ENCODE measurements at regions not wholly inside any gene's neighbourhood (a gene's known extent, or its start where the extent isn't known, plus 50 kb on each side); places are given as distances from the start of the nearest gene placed in this dataset.

- TF ChIP-seq, protein P1, sequence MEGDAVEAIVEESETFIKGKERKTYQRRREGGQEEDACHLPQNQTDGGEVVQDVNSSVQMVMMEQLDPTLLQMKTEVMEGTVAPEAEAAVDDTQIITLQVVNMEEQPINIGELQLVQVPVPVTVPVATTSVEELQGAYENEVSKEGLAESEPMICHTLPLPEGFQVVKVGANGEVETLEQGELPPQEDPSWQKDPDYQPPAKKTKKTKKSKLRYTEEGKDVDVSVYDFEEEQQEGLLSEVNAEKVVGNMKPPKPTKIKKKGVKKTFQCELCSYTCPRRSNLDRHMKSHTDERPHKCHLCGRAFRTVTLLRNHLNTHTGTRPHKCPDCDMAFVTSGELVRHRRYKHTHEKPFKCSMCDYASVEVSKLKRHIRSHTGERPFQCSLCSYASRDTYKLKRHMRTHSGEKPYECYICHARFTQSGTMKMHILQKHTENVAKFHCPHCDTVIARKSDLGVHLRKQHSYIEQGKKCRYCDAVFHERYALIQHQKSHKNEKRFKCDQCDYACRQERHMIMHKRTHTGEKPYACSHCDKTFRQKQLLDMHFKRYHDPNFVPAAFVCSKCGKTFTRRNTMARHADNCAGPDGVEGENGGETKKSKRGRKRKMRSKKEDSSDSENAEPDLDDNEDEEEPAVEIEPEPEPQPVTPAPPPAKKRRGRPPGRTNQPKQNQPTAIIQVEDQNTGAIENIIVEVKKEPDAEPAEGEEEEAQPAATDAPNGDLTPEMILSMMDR (optimal IDR thresholded peaks at IDR 0.05 in 1 of 3, IDR thresholded peaks at IDR 0.05 in 1 of 3, conservative IDR thresholded peaks at IDR 0.05 in 1 of 3; ENCODE audit: extremely low read depth in 1 of 3, insufficient read depth in 2 of 3, low read length in 3 of 3) = no peak
- TF ChIP-seq EZH2 (IDR thresholded peaks at IDR 0.05; ENCODE audit: low read length) = no peak
These were observed 102.8 kb downstream of the DACT2 start for GRCh38 chr6:168216751-168217191.
